ENCODE measurements at regions not wholly inside any gene's neighbourhood (a gene's known extent, or its start where the extent isn't known, plus 50 kb on each side); places are given as distances from the start of the nearest gene placed in this dataset.

GRCh38 chr13:40120781-40121180, 465.3 kb downstream of the COG6 start:
- TF ChIP-seq CTCF (IDR thresholded peaks at IDR 0.05) (no peak), POLR2A (IDR thresholded peaks at IDR 0.05) (no peak)

All from Peyer's patch (tissue), 4 donors.